Endothelial cell of umbilical vein (primary cell): ENCODE measurements at regions not wholly inside any gene's neighbourhood (a gene's known extent, or its start where the extent isn't known, plus 50 kb on each side); places are given as distances from the start of the nearest gene placed in this dataset.

Experiments
- BruUV-seq: library from RNA; stranded (reverse); fragments of 400-500 nt; replicated peaks from 2 replicates; lab custom pipeline; 2021; lab: Mats Ljungman, UMichigan
- CTCF ChIA-PET: fragments of 300-600, 350-600 bp; sonication (Branson Sonifier 250); formaldehyde crosslinking; loops from one replicate; lab custom pipeline; 2021; ENCODE audit warnings: antibody characterized with exemption, inconsistent platforms; lab: Charles Lee
- POLR2A ChIA-PET: fragments of 300-600, 350-600 bp; sonication (Branson Sonifier 250); formaldehyde crosslinking; loops from one replicate; lab custom pipeline; 2021; ENCODE audit warnings: antibody characterized with exemption, inconsistent platforms; lab: Charles Lee
- DNase-seq: peaks from one replicate; pipeline ENCODE4 v3.0.0-alpha.2; 2011; ENCODE audit warnings: low read depth, low spot score
- FAIRE-seq: peaks from 2 replicates; lab custom pipeline; 2011; peaks lifted over from hg19 to GRCh38; lab: Jason Lieb, UNC
- H2AFZ ChIP-seq: 2 replicates; pipeline ENCODE4 v1.6.0; 2012; ENCODE audit warnings: low read depth, low read length, control low read depth, inconsistent platforms
- H3K27ac ChIP-seq: 2 replicates; pipeline ENCODE4 v1.5.1; 2011; ENCODE audit warnings: low read depth, mild to moderate bottlenecking, control low read depth, low read length, moderate library complexity; ENCODE audit not compliant: insufficient read depth
- H3K27me3 ChIP-seq, 2 experiments: 2 replicates each; pipeline versions ENCODE4 v1.6.0 to v1.6.1; 2011; ENCODE audit warnings: low read length in 2 of 2, mixed read lengths in 1 of 2; ENCODE audit not compliant: control insufficient read depth in 2 of 2, insufficient read depth in 2 of 2
- H3K36me3 ChIP-seq, 2 experiments: 2 replicates in 1 of 2; 3 replicates in 1 of 2; pipeline ENCODE4 v1.5.1; 2011; ENCODE audit warnings: low read length in 2 of 2, mild to moderate bottlenecking in 1 of 2, moderate library complexity in 1 of 2; ENCODE audit not compliant: control insufficient read depth in 2 of 2, insufficient read depth in 2 of 2; ENCODE audit errors: extremely low read depth in 1 of 2
- H3K4me1 ChIP-seq: 3 replicates; pipeline ENCODE4 v1.5.1; 2011; ENCODE audit warnings: mild to moderate bottlenecking, low read length; ENCODE audit not compliant: control insufficient read depth, insufficient read depth; ENCODE audit errors: extremely low read depth
- H3K4me2 ChIP-seq: 2 replicates; pipeline ENCODE4 v1.6.1; 2011; ENCODE audit warnings: low read length, control low read depth, mixed read lengths; ENCODE audit not compliant: insufficient read depth
- H3K4me3 ChIP-seq, 3 experiments: fragments of 200-600 bp in 1 of 3; sonication (generic), shearing (Covaris generic) in 1 of 3; replicated peaks in 1 of 3; 2 replicates each; pipeline ENCODE4 v1.5.1; 2011 to 2016; ENCODE audit warnings: control low read depth in 3 of 3, low read length in 3 of 3, mild to moderate bottlenecking in 2 of 3, inconsistent platforms in 1 of 3, low read depth in 1 of 3, moderate library complexity in 1 of 3; ENCODE audit not compliant: insufficient read depth in 1 of 3
- H3K79me2 ChIP-seq: 2 replicates; pipeline ENCODE4 v1.6.0; 2012; ENCODE audit warnings: low read length, inconsistent platforms; ENCODE audit not compliant: control insufficient read depth, insufficient read depth
- H3K9ac ChIP-seq: replicated peaks from 2 replicates; pipeline ENCODE3; 2011; ENCODE audit warnings: low read length, control low read depth; ENCODE audit not compliant: insufficient read depth; ENCODE audit errors: extremely low read depth
- H3K9me1 ChIP-seq: replicated peaks from 3 replicates; pipeline ENCODE4 v1.6.0; 2011; ENCODE audit warnings: mild to moderate bottlenecking, low read length; ENCODE audit not compliant: control insufficient read depth, insufficient read depth; ENCODE audit errors: extremely low read depth
- H3K9me3 ChIP-seq: replicated peaks from 2 replicates; pipeline ENCODE4 v1.5.1; 2012; ENCODE audit warnings: low read length, inconsistent platforms; ENCODE audit not compliant: control insufficient read depth, insufficient read depth
- H4K20me1 ChIP-seq: replicated peaks from 2 replicates; pipeline ENCODE3; 2011; ENCODE audit warnings: mild to moderate bottlenecking, low read length; ENCODE audit not compliant: control insufficient read depth, insufficient read depth; ENCODE audit errors: extremely low read depth
- CTCF ChIP-seq, 2 donors: IDR thresholded peaks; 1 replicate in 1 of 2; 2 replicates in 1 of 2; pipeline ENCODE4 v1.5.1; 2011; ENCODE audit warnings: low read length in 2 of 2, mild to moderate bottlenecking in 2 of 2, moderate library complexity in 2 of 2, control low read depth in 1 of 2, inconsistent platforms in 1 of 2, low read depth in 1 of 2; ENCODE audit not compliant: insufficient read depth in 1 of 2; ENCODE audit errors: extremely low read depth in 1 of 2
- EZH2 ChIP-seq: IDR thresholded peaks from 2 replicates; pipeline ENCODE4 v1.6.1; 2012; ENCODE audit warnings: borderline replicate concordance, low read depth, mild to moderate bottlenecking, moderate library complexity, low read length, inconsistent platforms; ENCODE audit not compliant: severe bottlenecking
- FOS ChIP-seq: IDR thresholded peaks from 2 replicates; pipeline ENCODE4 v1.6.1; 2011; ENCODE audit warnings: mild to moderate bottlenecking, low read length, moderate library complexity, borderline replicate concordance; ENCODE audit not compliant: insufficient read depth
- GATA2 ChIP-seq: IDR thresholded peaks from 2 replicates; pipeline ENCODE4 v1.7.0; 2011; ENCODE audit warnings: low read depth, mild to moderate bottlenecking, moderate library complexity, mixed read lengths, low read length; ENCODE audit not compliant: insufficient read length, insufficient read depth
- JUN ChIP-seq: IDR thresholded peaks from 2 replicates; pipeline ENCODE4 v1.6.1; 2011; ENCODE audit warnings: borderline replicate concordance, low read depth; ENCODE audit not compliant: insufficient read length, insufficient read depth
- MYC ChIP-seq: IDR thresholded peaks from one replicate; pipeline ENCODE4 v1.6.1; 2011; ENCODE audit warnings: mild to moderate bottlenecking, low read depth, low read length
- POLR2A ChIP-seq: IDR thresholded peaks from 2 replicates; pipeline ENCODE4 v1.6.1; 2012; ENCODE audit warnings: low read depth, mild to moderate bottlenecking, control low read depth, low read length
- POLR2AphosphoS5 ChIP-seq: IDR thresholded peaks from 2 replicates; pipeline ENCODE4 v1.6.1; 2012; ENCODE audit warnings: low read depth, mild to moderate bottlenecking, control low read depth, low read length, moderate library complexity; ENCODE audit not compliant: insufficient read depth
- dilution Hi-C: fragments of 300-500 bp; cut with MboI; formaldehyde crosslinking; loops from one replicate; pipeline ENCODE4 v1.15.0; 2019; ENCODE audit warnings: low sequenced_read_pairs; ENCODE audit not compliant: extremely low pct_ligation_motif_present
- intact Hi-C: fragments of 100-400 bp; cut with micrococcal nuclease; formaldehyde crosslinking; loops from one replicate; pipeline ENCODE4 v1.10.0; 2022
- TF ChIP-seq, protein P1 (sequence below): IDR thresholded peaks from 2 replicates; pipeline ENCODE4 v1.6.1; 2011; ENCODE audit not compliant: insufficient read depth, insufficient read length

DNA sequence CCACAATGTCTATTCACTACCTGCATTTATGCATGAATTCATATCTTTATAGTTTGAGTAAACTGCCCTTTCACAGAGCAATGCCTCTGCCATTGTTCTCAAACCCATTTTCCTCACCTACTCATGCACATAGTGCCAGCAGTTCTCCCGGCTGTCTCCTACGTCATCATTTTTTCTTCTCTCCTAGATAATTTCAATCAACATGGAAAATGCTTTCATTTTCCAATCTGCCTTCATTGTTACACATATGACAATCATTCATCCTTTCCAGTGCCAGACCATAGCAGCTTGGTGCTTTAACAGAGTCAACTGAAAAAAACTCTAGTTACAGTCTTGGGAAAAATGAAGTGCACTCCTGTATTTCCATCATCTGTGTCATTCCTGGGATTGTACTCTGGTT is 514.8 kb upstream of the CTNND2 start:
- FAIRE-seq = no peak
- dilution Hi-C loops = no loop called here

DNA sequence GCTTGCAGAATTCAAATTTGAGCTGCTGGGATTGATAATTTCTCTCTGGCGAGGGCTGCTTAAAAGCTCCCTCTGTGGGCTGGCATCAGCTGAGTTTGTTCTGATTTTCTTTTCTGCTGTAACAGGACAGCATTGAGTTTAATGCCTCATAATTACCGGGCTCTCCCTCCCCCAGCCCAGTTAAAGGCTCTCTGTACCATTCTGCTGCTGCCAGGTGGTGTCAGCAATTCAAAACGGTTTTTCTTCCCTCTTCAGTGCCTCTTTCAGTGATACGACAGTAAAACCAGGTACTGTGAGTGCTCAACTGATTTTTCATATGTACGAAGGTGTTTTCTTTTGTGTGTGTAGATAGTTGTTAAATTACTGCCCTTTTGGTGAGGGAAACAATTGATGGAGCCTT is 509.3 kb upstream of the CTNND2 start:
- POLR2A ChIA-PET = no interaction called here
- FAIRE-seq = no peak
- no TSS peak for BruUV-seq

More for the DNA sequence above, 514.8 kb upstream of the CTNND2 start:
- ChIA-PET CTCF (no interaction called here), POLR2A (no interaction called here)
- no peak overlapping the region for H3K4me3 ChIP-seq
- H3K27me3 ChIP-seq = no peaks in the 10 kb centered on the region
- no peak overlapping the region for H3K4me2 ChIP-seq
- H3K27ac ChIP-seq = no peak overlapping the region
- H2AFZ ChIP-seq = no peak overlapping the region
- no peaks in the 10 kb centered on the region for H3K4me1 ChIP-seq
- no peaks in the 10 kb centered on the region for H3K9me1 ChIP-seq
- no peaks in the 10 kb centered on the region for H3K79me2 ChIP-seq
- DNase-seq = no peak
- BruUV-seq = no TSS peak
- H3K9ac ChIP-seq = no peak overlapping the region
- peaks cover 2% of the 10 kb centered on the region for H3K9me3 ChIP-seq
- no peaks in the 10 kb centered on the region for H3K36me3 ChIP-seq
- TF ChIP-seq JUN (no peak), EZH2 (no peak)
- intact Hi-C loops = no loop called here
- H4K20me1 ChIP-seq = no peaks in the 10 kb centered on the region

More for the DNA sequence above, 509.3 kb upstream of the CTNND2 start:
- CTCF ChIA-PET = no interaction called here
- H3K4me3 ChIP-seq = no peak overlapping the region
- H3K4me1 ChIP-seq = no peaks in the 10 kb centered on the region
- no peak overlapping the region for H2AFZ ChIP-seq
- no peak for DNase-seq
- no peak overlapping the region for H3K9ac ChIP-seq
- no peaks in the 10 kb centered on the region for H4K20me1 ChIP-seq
- TF ChIP-seq MYC = no peak
- no peak for TF ChIP-seq POLR2AphosphoS5
- TF ChIP-seq, protein P1, sequence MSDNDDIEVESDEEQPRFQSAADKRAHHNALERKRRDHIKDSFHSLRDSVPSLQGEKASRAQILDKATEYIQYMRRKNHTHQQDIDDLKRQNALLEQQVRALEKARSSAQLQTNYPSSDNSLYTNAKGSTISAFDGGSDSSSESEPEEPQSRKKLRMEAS = no peak
- no peak for TF ChIP-seq POLR2A
- no peak for TF ChIP-seq GATA2
- TF ChIP-seq CTCF (IDR thresholded peaks at IDR 0.05; ENCODE audit: extremely low read depth in 1 of 2, insufficient read depth in 1 of 2, low read depth in 1 of 2, low read length in 2 of 2) = no peak
- TF ChIP-seq EZH2 = no peak
- no peak for TF ChIP-seq JUN
- TF ChIP-seq FOS = no peak
- H3K9me1 ChIP-seq = no peaks in the 10 kb centered on the region
- H3K36me3 ChIP-seq = no peaks in the 10 kb centered on the region
- peaks cover 5% of the 10 kb centered on the region for H3K9me3 ChIP-seq
- H3K27ac ChIP-seq = no peak overlapping the region
- intact Hi-C loops = no loop called here
- H3K79me2 ChIP-seq = no peaks in the 10 kb centered on the region
- no peak overlapping the region for H3K4me2 ChIP-seq
- no peaks in the 10 kb centered on the region for H3K27me3 ChIP-seq
- dilution Hi-C loops = no loop called here
